Stimulated activated CD8-positive, alpha-beta memory T cell treated with anti-CD3 and anti-CD28 coated beads, Interleukin-2, amount 100 ng/mL, for 48 hours (primary cell): ENCODE measurements at regions not wholly inside any gene's neighbourhood (a gene's known extent, or its start where the extent isn't known, plus 50 kb on each side); places are given as distances from the start of the nearest gene placed in this dataset.
"Not testable (repeated sequence)": the region's sequence is repeated elsewhere in the genome, so short reads cannot be mapped to it uniquely, and the experiment has no call there.

ENCODE experiments used
- DNase-seq, 2 donors: peaks; one replicate each; pipeline ENCODE4 v3.0.0-alpha.2; 2020; ENCODE audit warnings: low read depth in 2 of 2

DNA sequence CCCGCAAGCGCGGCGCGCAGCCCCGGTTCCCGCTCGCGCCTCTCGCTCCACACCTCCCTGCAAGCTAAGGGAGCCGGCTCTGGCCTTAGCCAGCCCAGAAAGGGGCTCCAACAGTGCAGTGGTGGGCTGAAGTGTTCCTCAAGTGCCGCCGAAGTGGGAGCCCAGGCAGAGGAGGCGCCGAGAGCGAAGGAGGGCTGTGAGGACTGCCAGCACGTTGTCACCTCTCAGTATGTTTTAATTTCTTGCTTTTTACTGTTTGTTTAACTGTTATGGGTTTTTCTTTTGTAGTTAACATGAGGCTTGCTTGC lies 1525.7 kb downstream of the SI start:
- DNase-seq, result no peak

DNA sequence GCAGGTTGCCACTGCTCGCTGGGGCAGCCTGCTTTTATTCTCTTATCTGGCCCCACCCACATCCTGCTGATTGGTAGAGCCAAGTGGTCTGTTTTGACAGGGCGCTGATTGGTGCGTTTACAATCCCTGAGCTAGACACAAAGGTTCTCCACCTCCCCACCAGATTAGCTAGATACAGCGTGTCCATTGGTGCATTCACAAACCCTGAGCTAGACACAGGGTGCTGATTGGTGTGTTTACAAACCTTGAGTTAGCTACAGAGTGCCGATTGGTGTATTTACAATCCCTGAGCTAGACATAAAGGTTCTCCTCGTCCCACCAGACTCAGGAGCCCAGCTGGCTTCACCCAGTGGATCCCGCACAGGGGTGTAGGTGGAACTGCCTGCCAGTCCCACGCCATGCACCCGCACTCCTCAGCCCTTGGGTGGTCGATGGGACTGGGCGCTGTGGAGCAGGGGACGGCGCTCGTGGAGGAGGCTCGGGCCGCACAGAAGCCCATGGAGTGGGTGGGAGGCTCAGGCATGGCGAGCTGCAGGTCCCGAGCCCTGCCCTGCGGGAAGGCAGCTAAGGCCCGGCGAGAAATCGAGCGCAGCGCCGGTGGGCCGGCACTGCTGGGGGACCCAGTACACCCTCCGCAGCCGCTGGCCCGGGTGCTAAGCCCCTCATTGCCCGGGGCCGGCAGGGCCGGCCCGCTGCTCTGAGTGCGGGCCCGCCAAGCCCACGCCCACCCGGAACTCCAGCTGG lies 1526.2 kb downstream of the SI start:
- not testable (repeated sequence) for DNase-seq

DNA sequence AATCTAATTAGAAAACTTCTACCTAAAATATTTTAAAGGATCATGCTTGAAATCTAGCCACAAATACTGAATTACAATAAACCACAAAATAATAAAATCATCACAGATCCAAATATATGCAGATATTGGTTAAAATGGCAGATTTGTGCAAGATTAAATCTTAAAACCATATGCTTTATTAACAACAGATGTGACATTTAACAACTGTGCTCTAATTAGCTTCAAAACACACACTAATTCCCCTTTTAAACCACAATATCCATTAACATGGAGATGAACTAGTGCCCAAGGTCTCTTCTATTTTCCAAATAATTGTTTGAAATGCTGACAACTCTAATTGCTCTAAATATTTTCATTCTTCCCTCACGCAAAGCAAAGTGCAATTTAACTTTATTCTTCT lies 1530.3 kb downstream of the SI start:
- no peak for DNase-seq

DNA sequence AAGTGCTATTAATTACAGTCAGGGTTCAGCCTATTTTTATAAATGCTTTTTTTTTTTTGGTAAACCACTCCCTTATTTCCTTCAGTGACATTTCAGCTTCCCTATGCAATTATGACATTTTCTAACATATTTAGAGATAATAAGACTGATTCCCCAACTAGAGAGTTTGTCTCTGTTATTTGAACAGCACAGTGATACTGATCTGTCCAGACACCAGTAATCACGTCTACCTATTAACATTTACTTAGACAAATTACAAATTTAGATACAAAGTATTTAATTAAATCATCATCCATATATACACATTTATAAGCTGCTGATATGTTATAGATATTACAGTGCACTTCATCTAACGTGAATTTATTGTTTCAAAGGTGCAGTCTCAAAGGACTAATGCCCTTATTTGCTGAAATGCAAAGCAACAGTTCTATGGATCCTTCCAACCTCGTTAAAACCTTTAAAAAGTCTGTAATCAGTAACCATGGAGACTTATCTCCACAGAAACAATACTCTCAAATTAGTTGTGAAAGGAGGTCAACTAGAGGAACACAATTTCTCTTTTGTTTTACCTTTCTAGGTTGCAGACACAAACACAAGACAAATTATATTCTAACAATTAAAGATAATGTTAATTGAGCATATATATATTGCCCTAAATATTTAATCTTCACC lies 1531.1 kb downstream of the SI start:
- no peak for DNase-seq

GRCh38 chr3:163543662-163544061 lies 1534.6 kb downstream of the SI start:
- DNase-seq, result no peak

GRCh38 chr3:163541629-163542028 lies 1536.7 kb downstream of the SI start:
- DNase-seq, result no peak

DNA sequence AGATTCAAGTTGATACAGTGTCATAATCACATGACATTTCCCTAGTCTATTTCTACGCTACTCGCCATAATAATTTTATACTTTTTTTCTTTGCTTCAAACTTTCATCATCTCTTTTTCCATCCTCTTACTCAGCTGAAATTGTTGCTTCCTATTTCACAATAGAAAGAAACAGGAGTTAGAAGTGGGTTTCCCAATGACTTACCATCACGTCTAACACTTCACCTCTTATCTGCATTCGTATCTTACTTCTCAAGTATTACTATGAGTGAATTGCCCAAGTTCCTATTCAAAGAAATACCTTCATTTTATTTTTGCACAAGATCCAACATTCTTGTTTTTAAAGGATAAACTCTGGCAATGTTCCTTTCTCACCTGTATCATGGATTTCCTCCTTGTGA lies 1539.9 kb downstream of the SI start:
- DNase-seq, result no peak

DNA sequence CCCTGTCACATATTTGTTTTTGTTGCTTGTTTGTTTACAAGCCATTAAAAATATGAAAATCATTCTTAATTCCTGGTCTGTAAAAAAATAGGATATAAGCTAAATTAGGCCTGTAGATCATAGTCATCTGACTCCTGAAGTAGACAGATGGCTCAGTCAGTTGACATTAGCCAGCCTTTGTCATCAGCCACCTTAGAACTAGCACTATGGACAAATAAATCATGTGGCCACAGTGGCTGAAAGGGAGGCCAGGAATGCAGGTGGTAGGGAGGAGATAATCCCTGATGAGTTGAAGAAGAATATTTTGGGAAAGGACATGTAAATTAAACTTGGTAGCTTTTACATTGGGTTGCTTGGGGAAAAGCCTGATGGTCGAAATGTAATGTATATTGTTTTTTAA lies 1544.9 kb downstream of the SI start:
- DNase-seq, result no peak

- no peak for DNase-seq
These were observed 1554.9 kb downstream of the SI start for GRCh38 chr3:163523375-163523774.

- no peak for DNase-seq
These were observed 1557.0 kb downstream of the SI start for GRCh38 chr3:163521261-163521660.

DNA sequence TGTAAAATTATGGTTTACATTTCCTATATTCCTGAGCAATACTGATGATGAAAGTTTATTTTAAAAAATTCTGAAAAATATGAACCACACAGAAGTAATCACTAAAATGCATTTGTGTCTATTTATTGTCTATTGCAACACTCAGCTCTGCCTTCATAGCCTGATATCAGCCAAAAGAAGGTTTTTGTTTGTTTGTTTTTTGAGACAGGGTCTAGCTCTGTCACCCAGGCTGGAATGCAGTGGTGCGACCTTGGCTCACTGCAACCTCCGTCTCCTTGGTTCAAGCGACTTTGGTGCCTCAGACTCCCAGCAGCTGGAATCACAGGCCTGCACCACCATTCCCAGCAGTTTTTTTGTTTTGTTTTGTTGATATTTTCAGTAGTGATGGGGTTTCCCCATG lies 1560.2 kb downstream of the SI start:
- DNase-seq, result no peak

- DNase-seq, result no peak
These were observed 1565.1 kb downstream of the SI start for GRCh38 chr3:163513149-163513657.

DNA sequence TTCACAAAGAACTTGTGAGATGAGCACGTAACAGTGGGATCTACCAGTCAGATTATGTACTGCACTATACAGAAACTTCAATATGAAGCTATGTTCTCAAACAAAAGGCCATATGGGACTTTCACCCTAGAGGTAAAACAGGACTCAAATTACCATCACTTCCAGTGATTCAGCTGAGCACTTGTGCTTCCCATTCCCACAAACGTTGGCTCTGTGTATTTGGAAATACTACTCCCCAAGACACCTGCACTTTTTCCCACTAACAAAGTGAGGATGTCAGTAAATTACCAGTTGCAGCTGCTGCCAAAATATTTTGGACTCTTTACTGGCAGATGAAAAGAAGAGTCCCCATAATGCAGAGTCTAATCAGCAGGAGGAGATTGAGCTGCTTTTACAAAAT lies 1570.1 kb downstream of the SI start:
- no peak for DNase-seq

- no peak for DNase-seq
These were observed 1573.3 kb downstream of the SI start for GRCh38 chr3:163504974-163505373.

DNA sequence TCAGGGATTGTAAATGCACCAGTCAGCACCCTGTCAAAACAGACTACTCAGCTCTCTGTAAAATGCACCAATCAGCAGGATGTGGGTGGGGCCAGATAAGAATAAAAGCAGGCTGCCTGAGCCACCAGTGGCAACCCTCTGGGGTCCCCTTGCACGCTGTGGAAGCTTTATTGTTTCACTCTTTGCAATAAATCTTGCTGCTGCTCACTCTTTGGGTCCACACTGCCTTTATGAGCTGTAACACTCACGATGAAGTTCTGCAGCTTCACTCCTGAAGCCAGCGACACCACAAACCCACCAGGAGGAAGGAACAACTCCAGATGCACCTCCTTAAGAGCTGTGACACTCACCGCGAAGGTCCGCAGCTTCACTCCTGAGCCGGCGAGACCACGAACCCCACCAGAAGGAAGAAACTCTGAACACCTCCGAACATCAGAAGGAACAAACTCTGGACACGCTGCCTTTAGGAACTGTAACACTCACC lies 1578.5 kb downstream of the SI start:
- not testable (repeated sequence) for DNase-seq

- DNase-seq, result not testable (repeated sequence)
These were observed 1579.2 kb downstream of the SI start for GRCh38 chr3:163498842-163499735.

DNA sequence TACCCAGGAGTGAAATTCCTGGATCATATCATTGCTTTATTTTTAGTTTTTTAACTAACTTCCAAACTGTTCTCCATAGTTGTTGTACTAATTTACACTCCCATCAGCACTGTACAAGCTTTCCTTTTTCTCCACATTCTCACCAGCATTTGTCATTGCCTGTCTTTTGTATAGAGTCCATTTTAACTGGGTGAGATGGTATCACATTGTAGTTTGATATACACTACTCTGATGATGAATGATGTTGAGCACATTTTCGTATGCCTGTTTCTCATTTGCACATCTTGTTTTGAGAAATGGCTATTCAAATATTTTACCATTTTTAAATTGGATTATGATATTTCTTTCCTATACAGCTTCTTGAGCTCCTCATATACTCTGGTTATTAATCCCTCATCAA lies 1586.6 kb downstream of the SI start:
- no peak for DNase-seq

GRCh38 chr3:163490119-163490518 lies 1588.2 kb downstream of the SI start:
- DNase-seq, result peak in 1 of 2 donors; percentile 10

DNA sequence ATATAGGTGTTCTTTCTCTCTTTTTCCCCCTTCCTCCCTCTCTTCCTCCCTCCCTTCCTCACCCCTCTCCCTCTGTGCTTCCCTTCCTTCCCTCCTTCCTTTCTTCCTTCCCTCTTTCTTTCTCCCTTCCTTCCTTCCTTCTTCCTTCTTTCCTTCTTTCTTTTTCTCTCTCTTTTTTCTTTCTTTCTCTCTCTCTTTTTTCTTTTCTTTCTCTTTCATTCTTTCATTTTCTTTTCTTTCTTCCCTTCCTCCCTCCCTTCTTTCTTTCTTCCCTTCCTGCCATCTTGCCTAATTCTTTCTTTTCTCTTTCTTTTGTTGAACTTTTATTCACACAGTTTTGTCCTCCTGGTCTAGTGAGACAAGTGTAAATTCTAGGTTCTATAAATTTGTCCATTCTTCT lies 1595.6 kb downstream of the SI start:
- no peak for DNase-seq

GRCh38 chr3:163481738-163482137 lies 1596.6 kb downstream of the SI start:
- no peak for DNase-seq

GRCh38 chr3:163476179-163476578 lies 1602.1 kb downstream of the SI start:
- no peak for DNase-seq

GRCh38 chr3:163474766-163475165 lies 1603.5 kb downstream of the SI start:
- no peak for DNase-seq
